Erythroblast (primary cell): ENCODE measurements at regions not wholly inside any gene's neighbourhood (a gene's known extent, or its start where the extent isn't known, plus 50 kb on each side); places are given as distances from the start of the nearest gene placed in this dataset.
"Not testable (repeated sequence)": the region's sequence is repeated elsewhere in the genome, so short reads cannot be mapped to it uniquely, and the experiment has no call there.

Experiments used
- DNase-seq, 2 experiments: peaks; one replicate each; lab custom pipeline; 2025; lab: John Stamatoyannopoulos, UW
- GATA1 ChIP-seq: IDR thresholded peaks from 2 replicates; pipeline ENCODE4 v1.6.1; 2011; ENCODE audit warnings: low read depth, mild to moderate bottlenecking, control low read depth, low read length, moderate library complexity
- POLR2A ChIP-seq: IDR thresholded peaks from 2 replicates; pipeline ENCODE4 v1.6.1; 2011; ENCODE audit warnings: mild to moderate bottlenecking, low read length

- no peak for DNase-seq
- TF ChIP-seq GATA1: no peak
- TF ChIP-seq POLR2A: no peak
These were observed 496.0 kb downstream of the SLC6A15 start for GRCh38 chr12:84416626-84417025.

- no peak for TF ChIP-seq POLR2A
- DNase-seq: no peak
These were observed 496.7 kb downstream of the SLC6A15 start for GRCh38 chr12:84415946-84416345.

- DNase-seq: no peak
- TF ChIP-seq GATA1: no peak
- no peak for TF ChIP-seq POLR2A
These were observed 498.9 kb downstream of the SLC6A15 start for GRCh38 chr12:84413656-84414055.

GRCh38 chr12:84412226-84412625, 500.4 kb downstream of the SLC6A15 start:
- TF ChIP-seq GATA1 (no peak), POLR2A (no peak)
- no peak for DNase-seq

GRCh38 chr12:84411031-84411430, 501.6 kb downstream of the SLC6A15 start:
- TF ChIP-seq POLR2A: no peak
- no peak for TF ChIP-seq GATA1
- DNase-seq: no peak

GRCh38 chr12:84408936-84409335, 503.7 kb downstream of the SLC6A15 start:
- TF ChIP-seq POLR2A (no peak), GATA1 (no peak)
- DNase-seq: no peak

- DNase-seq: not testable (repeated sequence)
These were observed 505.9 kb downstream of the SLC6A15 start for GRCh38 chr12:84406720-84407119.

GRCh38 chr12:84397846-84398245, 514.8 kb downstream of the SLC6A15 start:
- no peak for DNase-seq
- TF ChIP-seq POLR2A (no peak), GATA1 (no peak)

GRCh38 chr12:84397263-84397662, 515.3 kb downstream of the SLC6A15 start:
- no peak for DNase-seq
- TF ChIP-seq POLR2A (no peak), GATA1 (no peak)

GRCh38 chr12:84391176-84391575, 521.4 kb downstream of the SLC6A15 start:
- not testable (repeated sequence) for DNase-seq

GRCh38 chr12:84384384-84384783, 528.2 kb downstream of the SLC6A15 start:
- DNase-seq: no peak
- TF ChIP-seq GATA1: no peak
- no peak for TF ChIP-seq POLR2A

- DNase-seq: not testable (repeated sequence)
These were observed 530.1 kb downstream of the SLC6A15 start for GRCh38 chr12:84382486-84382885.

GRCh38 chr12:84376320-84376719, 536.3 kb downstream of the SLC6A15 start:
- TF ChIP-seq GATA1 (no peak), POLR2A (no peak)
- DNase-seq: no peak

GRCh38 chr12:84375449-84376170, 537.0 kb downstream of the SLC6A15 start:
- TF ChIP-seq GATA1 (no peak), POLR2A (no peak)
- DNase-seq: no peak

GRCh38 chr12:84362552-84362897, 550.1 kb downstream of the SLC6A15 start:
- DNase-seq: no peak
- TF ChIP-seq POLR2A: no peak
- TF ChIP-seq GATA1: no peak
